ENCODE measurements at regions not wholly inside any gene's neighbourhood (a gene's known extent, or its start where the extent isn't known, plus 50 kb on each side); places are given as distances from the start of the nearest gene placed in this dataset.
"Not testable (repeated sequence)": the region's sequence is repeated elsewhere in the genome, so short reads cannot be mapped to it uniquely, and the experiment has no call there.

DNA sequence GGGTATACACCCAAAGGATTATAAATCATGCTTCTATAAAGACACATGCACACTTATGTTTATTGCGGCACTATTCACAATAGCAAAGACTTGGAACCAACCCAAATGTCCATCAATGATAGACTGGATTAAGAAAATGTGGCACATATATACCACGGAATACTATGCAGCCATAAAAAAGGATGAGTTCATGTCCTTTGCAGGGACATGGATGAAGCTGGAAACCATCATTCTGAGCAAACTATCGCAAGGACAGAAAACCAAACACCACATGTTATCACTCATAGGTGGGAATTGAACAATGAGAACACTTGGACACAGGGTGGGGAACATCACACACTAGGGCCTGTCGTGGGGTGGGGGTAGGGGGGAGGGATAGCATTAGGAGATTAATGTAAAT is 51.1 kb upstream of the VPREB1 start:
- not testable (repeated sequence) for TF ChIP-seq CTCF, POLR2A (IDR thresholded peaks at IDR 0.05)

All from lower leg skin (tissue), 3 donors.